Upper lobe of left lung (tissue), 4 donors: ENCODE measurements at regions not wholly inside any gene's neighbourhood (a gene's known extent, or its start where the extent isn't known, plus 50 kb on each side); places are given as distances from the start of the nearest gene placed in this dataset.

ENCODE experiments used
- EP300 ChIP-seq, 4 donors: sonication (generic); formaldehyde crosslinking; IDR thresholded peaks; one replicate each; pipeline ENCODE4 v1.5.1; 2017; ENCODE audit warnings: antibody characterized with exemption in 4 of 4, control low read depth in 2 of 4
- POLR2A ChIP-seq, 4 donors: fragments of 450-650 bp; IDR thresholded peaks; one replicate each; pipeline ENCODE4 v1.5.1; 2016 to 2017; ENCODE audit warnings: antibody characterized with exemption in 4 of 4, mild to moderate bottlenecking in 2 of 4
- POLR2AphosphoS5 ChIP-seq, 2 donors: sonication (generic); formaldehyde crosslinking; IDR thresholded peaks; one replicate each; pipeline ENCODE4 v1.5.1; 2017; ENCODE audit warnings: antibody characterized with exemption in 2 of 2
- TF ChIP-seq, protein P1 (sequence below), 6 experiments: fragments of 450-650 bp in 4 of 6; fragments of 200-600 bp in 2 of 6; sonication (generic) in 2 of 6; IDR thresholded peaks; one replicate each; pipeline ENCODE4 v1.5.1; 2016 to 2019; ENCODE audit warnings: antibody characterized with exemption in 6 of 6

- TF ChIP-seq, protein P1, sequence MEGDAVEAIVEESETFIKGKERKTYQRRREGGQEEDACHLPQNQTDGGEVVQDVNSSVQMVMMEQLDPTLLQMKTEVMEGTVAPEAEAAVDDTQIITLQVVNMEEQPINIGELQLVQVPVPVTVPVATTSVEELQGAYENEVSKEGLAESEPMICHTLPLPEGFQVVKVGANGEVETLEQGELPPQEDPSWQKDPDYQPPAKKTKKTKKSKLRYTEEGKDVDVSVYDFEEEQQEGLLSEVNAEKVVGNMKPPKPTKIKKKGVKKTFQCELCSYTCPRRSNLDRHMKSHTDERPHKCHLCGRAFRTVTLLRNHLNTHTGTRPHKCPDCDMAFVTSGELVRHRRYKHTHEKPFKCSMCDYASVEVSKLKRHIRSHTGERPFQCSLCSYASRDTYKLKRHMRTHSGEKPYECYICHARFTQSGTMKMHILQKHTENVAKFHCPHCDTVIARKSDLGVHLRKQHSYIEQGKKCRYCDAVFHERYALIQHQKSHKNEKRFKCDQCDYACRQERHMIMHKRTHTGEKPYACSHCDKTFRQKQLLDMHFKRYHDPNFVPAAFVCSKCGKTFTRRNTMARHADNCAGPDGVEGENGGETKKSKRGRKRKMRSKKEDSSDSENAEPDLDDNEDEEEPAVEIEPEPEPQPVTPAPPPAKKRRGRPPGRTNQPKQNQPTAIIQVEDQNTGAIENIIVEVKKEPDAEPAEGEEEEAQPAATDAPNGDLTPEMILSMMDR (IDR thresholded peaks at IDR 0.05), result no peak
- no peak for TF ChIP-seq POLR2A (IDR thresholded peaks at IDR 0.05)
- no peak for TF ChIP-seq EP300 (IDR thresholded peaks at IDR 0.05)
- TF ChIP-seq POLR2AphosphoS5 (IDR thresholded peaks at IDR 0.05), result no peak
Measured at GRCh38 chr6:169312658-169313346, 59.2 kb upstream of the THBS2 start.
